ENCODE measurements at regions not wholly inside any gene's neighbourhood (a gene's known extent, or its start where the extent isn't known, plus 50 kb on each side); places are given as distances from the start of the nearest gene placed in this dataset.

- ChIA-PET CTCF (no interaction called here), POLR2A (ENCODE audit: low non-redundant PET) (no interaction called here)
- no peak for DNase-seq (ENCODE audit: low spot score)
- TF ChIP-seq, protein P1, sequence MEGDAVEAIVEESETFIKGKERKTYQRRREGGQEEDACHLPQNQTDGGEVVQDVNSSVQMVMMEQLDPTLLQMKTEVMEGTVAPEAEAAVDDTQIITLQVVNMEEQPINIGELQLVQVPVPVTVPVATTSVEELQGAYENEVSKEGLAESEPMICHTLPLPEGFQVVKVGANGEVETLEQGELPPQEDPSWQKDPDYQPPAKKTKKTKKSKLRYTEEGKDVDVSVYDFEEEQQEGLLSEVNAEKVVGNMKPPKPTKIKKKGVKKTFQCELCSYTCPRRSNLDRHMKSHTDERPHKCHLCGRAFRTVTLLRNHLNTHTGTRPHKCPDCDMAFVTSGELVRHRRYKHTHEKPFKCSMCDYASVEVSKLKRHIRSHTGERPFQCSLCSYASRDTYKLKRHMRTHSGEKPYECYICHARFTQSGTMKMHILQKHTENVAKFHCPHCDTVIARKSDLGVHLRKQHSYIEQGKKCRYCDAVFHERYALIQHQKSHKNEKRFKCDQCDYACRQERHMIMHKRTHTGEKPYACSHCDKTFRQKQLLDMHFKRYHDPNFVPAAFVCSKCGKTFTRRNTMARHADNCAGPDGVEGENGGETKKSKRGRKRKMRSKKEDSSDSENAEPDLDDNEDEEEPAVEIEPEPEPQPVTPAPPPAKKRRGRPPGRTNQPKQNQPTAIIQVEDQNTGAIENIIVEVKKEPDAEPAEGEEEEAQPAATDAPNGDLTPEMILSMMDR (conservative IDR thresholded peaks at IDR 0.05; ENCODE audit: low read depth), result no peak
- H3K27ac ChIP-seq, result no peak overlapping the region
Observed at GRCh38 chr2:17239550-17239949, 278.7 kb downstream of the RAD51AP2 start.

DNA sequence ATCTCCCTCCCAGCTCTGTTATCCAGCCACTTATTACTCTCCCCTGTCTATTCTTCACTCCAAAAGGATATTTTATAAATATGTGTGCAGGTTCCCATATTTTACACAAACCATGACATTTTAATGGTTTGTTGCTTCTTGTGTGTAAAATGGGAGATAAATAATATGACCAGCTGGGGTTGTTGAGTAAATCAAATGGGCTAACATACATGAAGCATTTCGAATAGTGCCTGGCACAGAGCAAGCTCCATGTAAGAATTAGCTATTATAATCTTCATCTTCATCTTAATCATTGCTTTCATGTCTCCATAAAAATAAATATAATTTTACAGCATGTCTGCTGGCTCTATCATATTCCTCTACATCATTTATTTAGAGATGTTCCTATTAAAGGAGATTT, 283.1 kb downstream of the RAD51AP2 start:
- no peak overlapping the region for H3K27ac ChIP-seq
- no peak for DNase-seq (ENCODE audit: low spot score)
- TF ChIP-seq, protein P1 (conservative IDR thresholded peaks at IDR 0.05; ENCODE audit: low read depth), result no peak
- CTCF ChIA-PET, result no interaction called here
- POLR2A ChIA-PET (ENCODE audit: low non-redundant PET), result no interaction called here

- ChIA-PET POLR2A (ENCODE audit: low non-redundant PET) (no interaction called here), CTCF (no interaction called here)
- TF ChIP-seq, protein P1 (conservative IDR thresholded peaks at IDR 0.05; ENCODE audit: low read depth), result no peak
Observed at GRCh38 chr2:17232776-17233556, 285.3 kb downstream of the RAD51AP2 start.

GRCh38 chr2:17231394-17231965, 286.8 kb downstream of the RAD51AP2 start:
- POLR2A ChIA-PET (ENCODE audit: low non-redundant PET), result no interaction called here
- CTCF ChIA-PET, result no interaction called here
- TF ChIP-seq, protein P1 (conservative IDR thresholded peaks at IDR 0.05; ENCODE audit: low read depth), result no peak
- H3K27ac ChIP-seq, result no peak overlapping the region
- DNase-seq (ENCODE audit: low spot score), result no peak

More at GRCh38 chr2:17232776-17233556, 285.3 kb downstream of the RAD51AP2 start:
- no peak for DNase-seq (ENCODE audit: low spot score)
- no peak overlapping the region for H3K27ac ChIP-seq

- TF ChIP-seq, protein P1 (conservative IDR thresholded peaks at IDR 0.05; ENCODE audit: low read depth), result no peak
- H3K27ac ChIP-seq, result no peak overlapping the region
- ChIA-PET POLR2A (ENCODE audit: low non-redundant PET) (no interaction called here), CTCF (no interaction called here)
- no peak for DNase-seq (ENCODE audit: low spot score)
Observed at GRCh38 chr2:17229414-17229813, 288.8 kb downstream of the RAD51AP2 start.

DNA sequence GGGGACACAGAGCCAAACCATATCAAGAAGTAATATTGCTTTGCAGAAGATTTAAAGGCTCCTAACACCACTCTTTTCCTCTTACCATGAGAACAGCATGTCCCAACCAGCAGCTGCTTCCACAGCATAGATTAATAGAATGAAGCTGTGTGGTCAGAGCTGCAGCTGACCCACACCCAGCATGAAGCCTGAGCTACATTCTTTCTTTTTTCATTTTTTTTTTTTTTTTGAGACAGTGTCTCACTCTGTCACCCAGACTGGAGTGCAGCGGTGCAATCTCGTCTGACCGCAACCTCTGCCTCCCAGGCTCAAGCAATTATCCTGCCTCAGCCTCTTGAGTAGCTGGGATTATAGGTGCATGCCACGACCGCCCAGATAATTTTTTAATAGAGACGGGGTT, 289.8 kb downstream of the RAD51AP2 start:
- TF ChIP-seq, protein P1 (conservative IDR thresholded peaks at IDR 0.05; ENCODE audit: low read depth), result no peak
- DNase-seq (ENCODE audit: low spot score), result no peak
- no peak overlapping the region for H3K27ac ChIP-seq
- CTCF ChIA-PET, result no interaction called here
- POLR2A ChIA-PET (ENCODE audit: low non-redundant PET), result no interaction called here
